GM12864 (cell line): ENCODE measurements at regions not wholly inside any gene's neighbourhood (a gene's known extent, or its start where the extent isn't known, plus 50 kb on each side); places are given as distances from the start of the nearest gene placed in this dataset.

Experiments used
- DNase-seq: peaks from one replicate; pipeline ENCODE4 v3.0.0-alpha.2; 2011; ENCODE audit warnings: low read depth
- H3K4me3 ChIP-seq: 2 replicates; pipeline ENCODE4 v1.5.1; 2011; ENCODE audit warnings: mild to moderate bottlenecking, low read depth, low read length, control low read depth
- TF ChIP-seq, protein P1 (sequence below): IDR thresholded peaks from 2 replicates; pipeline ENCODE4 v1.5.1; 2011; ENCODE audit warnings: low read depth, mild to moderate bottlenecking, moderate library complexity, low read length, control low read depth, inconsistent platforms; ENCODE audit errors: missing control alignments

GRCh38 chr1:54459140-54459539 lies 52.9 kb upstream of the SSBP3 start:
- TF ChIP-seq, protein P1, sequence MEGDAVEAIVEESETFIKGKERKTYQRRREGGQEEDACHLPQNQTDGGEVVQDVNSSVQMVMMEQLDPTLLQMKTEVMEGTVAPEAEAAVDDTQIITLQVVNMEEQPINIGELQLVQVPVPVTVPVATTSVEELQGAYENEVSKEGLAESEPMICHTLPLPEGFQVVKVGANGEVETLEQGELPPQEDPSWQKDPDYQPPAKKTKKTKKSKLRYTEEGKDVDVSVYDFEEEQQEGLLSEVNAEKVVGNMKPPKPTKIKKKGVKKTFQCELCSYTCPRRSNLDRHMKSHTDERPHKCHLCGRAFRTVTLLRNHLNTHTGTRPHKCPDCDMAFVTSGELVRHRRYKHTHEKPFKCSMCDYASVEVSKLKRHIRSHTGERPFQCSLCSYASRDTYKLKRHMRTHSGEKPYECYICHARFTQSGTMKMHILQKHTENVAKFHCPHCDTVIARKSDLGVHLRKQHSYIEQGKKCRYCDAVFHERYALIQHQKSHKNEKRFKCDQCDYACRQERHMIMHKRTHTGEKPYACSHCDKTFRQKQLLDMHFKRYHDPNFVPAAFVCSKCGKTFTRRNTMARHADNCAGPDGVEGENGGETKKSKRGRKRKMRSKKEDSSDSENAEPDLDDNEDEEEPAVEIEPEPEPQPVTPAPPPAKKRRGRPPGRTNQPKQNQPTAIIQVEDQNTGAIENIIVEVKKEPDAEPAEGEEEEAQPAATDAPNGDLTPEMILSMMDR, result no peak
- H3K4me3 ChIP-seq, result no peak overlapping the region
- DNase-seq, result no peak

GRCh38 chr1:54456921-54457529 lies 50.8 kb upstream of the SSBP3 start:
- no peak overlapping the region for H3K4me3 ChIP-seq

DNA sequence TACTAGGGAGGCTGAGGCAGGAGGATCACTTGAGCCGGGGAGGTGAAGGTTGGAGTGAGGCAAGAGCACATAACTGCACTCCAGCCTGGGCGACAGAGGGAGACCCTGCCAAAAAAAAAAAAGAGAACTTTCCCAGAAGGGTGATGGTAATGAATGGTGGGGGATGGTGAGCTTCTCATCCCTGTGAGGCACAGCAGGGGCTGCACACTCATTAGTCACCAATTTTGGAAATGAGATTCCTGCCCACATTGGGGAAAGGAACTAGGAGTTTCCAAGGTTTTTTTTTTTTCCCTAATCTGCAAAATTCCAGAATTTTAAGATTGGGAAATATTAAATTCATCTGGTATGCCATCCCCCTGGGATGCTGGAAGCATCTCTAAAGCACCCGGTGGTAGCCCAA lies 50.2 kb upstream of the SSBP3 start:
- no peak overlapping the region for H3K4me3 ChIP-seq
- TF ChIP-seq, protein P1, result no peak
- DNase-seq, result no peak

More at GRCh38 chr1:54456921-54457529, 50.8 kb upstream of the SSBP3 start:
- DNase-seq, result no peak
- TF ChIP-seq, protein P1, result no peak
